Mesendoderm (in vitro differentiated cells): ENCODE measurements at regions not wholly inside any gene's neighbourhood (a gene's known extent, or its start where the extent isn't known, plus 50 kb on each side); places are given as distances from the start of the nearest gene placed in this dataset.
"Not testable (repeated sequence)": the region's sequence is repeated elsewhere in the genome, so short reads cannot be mapped to it uniquely, and the experiment has no call there.

ENCODE experiments used
- DNase-seq: peaks from one replicate; pipeline ENCODE4 v3.0.0; 2013
- H2AK5ac ChIP-seq: 2 replicates; pipeline ENCODE4 v1.6.1; 2013; ENCODE audit warnings: low read length, inconsistent platforms
- H2BK120ac ChIP-seq: 2 replicates; pipeline ENCODE4 v1.6.1; 2013; ENCODE audit warnings: low read depth, mild to moderate bottlenecking, low read length, moderate library complexity, mixed read lengths
- H2BK15ac ChIP-seq: replicated peaks from 2 replicates; pipeline ENCODE4 v1.6.1; 2013; ENCODE audit warnings: low read depth, mild to moderate bottlenecking, moderate library complexity
- H2BK5ac ChIP-seq: 2 replicates; pipeline ENCODE4 v1.6.1; 2013; ENCODE audit warnings: low read length, inconsistent platforms
- H3K18ac ChIP-seq: 2 replicates; pipeline ENCODE4 v1.6.1; 2013; ENCODE audit warnings: mild to moderate bottlenecking, low read length, mixed read lengths
- H3K23ac ChIP-seq: one replicate; pipeline ENCODE4 v1.6.1; 2013; ENCODE audit warnings: low read length
- H3K27ac ChIP-seq: 2 replicates; pipeline ENCODE4 v1.5.1; 2013; ENCODE audit warnings: low read depth, mild to moderate bottlenecking, inconsistent platforms, low read length, moderate library complexity
- H3K27me3 ChIP-seq: 2 replicates; pipeline ENCODE4 v1.6.1; 2013; ENCODE audit warnings: low read length, control low read depth, mild to moderate bottlenecking, inconsistent platforms; ENCODE audit not compliant: insufficient read depth, poor library complexity
- H3K36me3 ChIP-seq: 2 replicates; pipeline ENCODE4 v1.6.1; 2013; ENCODE audit warnings: low read length, inconsistent platforms; ENCODE audit not compliant: control insufficient read depth, insufficient read depth
- H3K4ac ChIP-seq: one replicate; pipeline ENCODE4 v1.6.1; 2013; ENCODE audit warnings: low read depth, mild to moderate bottlenecking, low read length, moderate library complexity
- H3K4me1 ChIP-seq: 2 replicates; pipeline ENCODE4 v1.6.1; 2013; ENCODE audit warnings: low read depth, low read length, inconsistent platforms; ENCODE audit not compliant: control insufficient read depth
- H3K4me2 ChIP-seq: 2 replicates; pipeline ENCODE4 v1.6.1; 2013; ENCODE audit warnings: low read length
- H3K4me3 ChIP-seq: 2 replicates; pipeline ENCODE4 v1.5.1; 2013; ENCODE audit warnings: mild to moderate bottlenecking, low read length
- H3K56ac ChIP-seq: one replicate; pipeline ENCODE4 v1.6.1; 2013; ENCODE audit warnings: low read length
- H3K79me1 ChIP-seq: 2 replicates; pipeline ENCODE4 v1.6.1; 2013; ENCODE audit warnings: low read length, inconsistent platforms
- H3K79me2 ChIP-seq: 2 replicates; pipeline ENCODE4 v1.6.1; 2013; ENCODE audit warnings: mild to moderate bottlenecking, low read length; ENCODE audit not compliant: control insufficient read depth, insufficient read depth
- H3K9ac ChIP-seq: 2 replicates; pipeline ENCODE4 v1.6.1; 2013; ENCODE audit warnings: low read length, inconsistent platforms
- H4K5ac ChIP-seq: one replicate; pipeline ENCODE4 v1.6.1; 2013; ENCODE audit warnings: low read length
- H4K8ac ChIP-seq: one replicate; pipeline ENCODE4 v1.6.1; 2013; ENCODE audit warnings: low read depth, mild to moderate bottlenecking, control low read depth, low read length, moderate library complexity
- WGBS: extraction: QIAGEN DNeasy Blood & Tissue Kit; methylation state at CpG from one replicate; pipeline ENCODE4 v1.1.7; 2013; ENCODE audit warnings: low lambda C conversion rate, missing lambda C conversion rate; ENCODE audit not compliant: insufficient coverage; ENCODE audit errors: extremely low coverage; 5-methylcytosine and 5-hydroxymethylcytosine counted together

DNA sequence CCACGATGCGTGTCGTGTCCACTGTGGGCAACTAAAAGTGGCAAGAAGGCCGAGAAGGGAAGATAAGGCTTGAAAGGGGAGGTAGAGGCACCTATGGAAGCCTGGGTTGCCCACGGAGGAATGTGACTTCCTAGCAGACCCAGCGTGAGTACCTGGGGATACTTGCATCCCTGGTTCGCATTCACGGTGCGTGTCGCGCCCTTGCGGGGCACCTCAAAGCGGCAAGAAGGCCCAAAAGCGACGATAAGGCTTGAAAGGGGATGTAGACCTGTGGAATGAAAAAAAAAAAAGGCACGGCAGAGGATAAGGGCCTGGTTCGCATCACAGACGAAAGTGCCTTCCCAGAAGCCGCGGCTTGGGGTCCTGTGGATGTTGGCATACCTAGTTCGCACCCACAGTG is 282.9 kb downstream of the ALG10 start:
- no peak overlapping the region for H4K5ac ChIP-seq
- H3K79me2 ChIP-seq, result no peaks in the 10 kb centered on the region
- H2AK5ac ChIP-seq, result no peak overlapping the region
- DNase-seq, result no peak
- no peak overlapping the region for H4K8ac ChIP-seq
- H3K4me1 ChIP-seq, result no peaks in the 10 kb centered on the region
- no peaks in the 10 kb centered on the region for H3K79me1 ChIP-seq
- H3K36me3 ChIP-seq, result no peaks in the 10 kb centered on the region
- H3K27me3 ChIP-seq, result no peaks in the 10 kb centered on the region
- no peak overlapping the region for H3K4ac ChIP-seq
- H3K4me3 ChIP-seq, result no peak overlapping the region
- no peak overlapping the region for H2BK5ac ChIP-seq
- H3K27ac ChIP-seq, result no peak overlapping the region
- H3K23ac ChIP-seq, result no peak overlapping the region
- no peak overlapping the region for H2BK120ac ChIP-seq
- no peak overlapping the region for H3K56ac ChIP-seq
- H3K4me2 ChIP-seq, result no peak overlapping the region
- no CpG with 5 or more reads among the region's 21 CpGs for WGBS
- no peak overlapping the region for H2BK15ac ChIP-seq
- H3K18ac ChIP-seq, result no peak overlapping the region
- no peak overlapping the region for H3K9ac ChIP-seq

DNA sequence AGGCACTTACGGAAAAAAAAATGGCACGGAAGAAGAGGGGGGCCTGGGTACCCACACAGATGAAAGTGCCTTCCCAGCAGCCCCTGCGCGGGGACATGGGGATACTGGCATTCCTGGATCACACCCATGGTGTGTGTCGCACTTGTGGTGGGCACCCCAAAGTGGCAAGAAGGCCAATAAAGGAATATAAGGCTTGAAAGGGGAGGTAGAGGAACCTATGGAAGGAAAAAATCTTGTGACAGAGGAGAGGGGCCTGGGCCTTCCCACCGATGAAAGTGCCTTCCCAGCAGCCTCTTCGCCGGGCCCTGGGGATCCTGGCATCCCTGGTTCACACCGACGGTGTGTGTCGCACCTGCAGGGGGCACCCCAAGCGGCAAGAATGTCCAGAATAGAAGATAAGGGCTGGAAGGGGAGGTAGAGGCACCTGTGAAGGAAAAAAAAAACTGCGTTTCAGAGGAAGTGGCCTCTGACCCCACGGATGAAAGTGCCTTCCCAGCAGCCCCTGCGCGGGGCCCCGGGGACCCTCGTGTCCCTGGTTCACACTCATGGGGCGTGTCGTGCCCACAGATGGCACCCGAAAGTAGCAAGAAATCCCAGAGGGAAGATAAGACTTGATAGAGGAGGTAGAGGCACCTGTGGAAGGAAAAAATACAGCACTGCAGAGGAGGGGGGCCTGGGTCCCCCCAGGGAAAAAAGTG is 284.0 kb downstream of the ALG10 start:
- H2BK5ac ChIP-seq, result no peak overlapping the region
- no peak overlapping the region for H2AK5ac ChIP-seq
- no peak overlapping the region for H3K9ac ChIP-seq
- no peak overlapping the region for H3K4me3 ChIP-seq
- H3K56ac ChIP-seq, result no peak overlapping the region
- WGBS, result no CpG with 5 or more reads among the region's 21 CpGs
- H3K4ac ChIP-seq, result no peak overlapping the region
- no peak overlapping the region for H3K27ac ChIP-seq
- H4K5ac ChIP-seq, result no peak overlapping the region
- H3K27me3 ChIP-seq, result no peaks in the 10 kb centered on the region
- no peaks in the 10 kb centered on the region for H3K4me1 ChIP-seq
- H3K18ac ChIP-seq, result no peak overlapping the region
- no peak overlapping the region for H3K23ac ChIP-seq
- no peaks in the 10 kb centered on the region for H3K79me2 ChIP-seq
- no peaks in the 10 kb centered on the region for H3K36me3 ChIP-seq
- no peak overlapping the region for H4K8ac ChIP-seq
- H2BK15ac ChIP-seq, result no peak overlapping the region
- no peaks in the 10 kb centered on the region for H3K79me1 ChIP-seq
- no peak overlapping the region for H3K4me2 ChIP-seq
- no peak overlapping the region for H2BK120ac ChIP-seq
- no peak for DNase-seq

DNA sequence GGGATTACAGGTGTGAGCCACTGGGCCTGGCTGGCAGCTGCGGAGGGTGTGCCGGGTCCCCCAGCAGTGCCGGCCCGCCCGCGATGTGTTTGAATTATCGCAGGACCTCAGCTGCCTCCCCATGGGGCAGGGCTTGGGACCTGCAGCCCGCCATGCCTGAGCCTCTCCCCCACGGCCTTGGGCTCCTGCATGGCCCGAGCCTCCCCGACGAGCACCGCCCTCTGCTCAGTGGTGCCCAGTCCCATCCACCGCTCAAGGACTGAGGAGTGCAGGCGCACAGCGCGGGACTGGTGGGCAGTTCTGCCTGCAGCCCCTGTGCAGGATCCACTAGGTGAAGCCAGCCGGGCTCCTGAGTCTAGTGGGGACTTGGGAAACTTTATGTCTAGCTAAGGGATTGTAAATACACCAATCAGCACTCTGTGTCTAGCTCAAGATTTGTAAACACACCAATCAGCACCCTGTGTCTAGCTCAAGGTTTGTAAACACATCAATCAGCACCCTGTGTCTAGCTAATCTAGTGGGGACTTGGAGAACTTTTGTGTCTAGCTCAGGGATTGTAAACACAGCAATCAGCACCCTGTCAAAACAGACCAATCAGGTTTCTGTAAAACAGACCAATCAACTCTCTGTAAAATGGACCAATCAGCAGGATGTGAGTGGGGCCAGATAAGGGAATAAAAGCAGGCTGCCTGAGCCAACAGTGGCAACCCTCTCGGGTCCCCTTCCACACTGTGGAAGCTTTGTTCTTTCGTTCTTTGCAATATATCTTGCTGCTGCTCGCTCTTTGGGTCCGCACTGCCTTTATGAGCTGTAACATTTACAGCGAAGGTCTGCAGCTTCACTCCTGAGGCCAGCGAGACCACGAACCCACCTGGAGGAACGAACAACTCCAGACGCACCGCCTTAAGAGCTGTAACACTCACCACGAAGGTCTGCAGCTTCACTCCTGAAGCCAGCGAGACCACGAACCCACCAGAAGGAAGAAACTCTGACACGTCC is 287.8 kb downstream of the ALG10 start:
- not testable (repeated sequence) for H3K36me3 ChIP-seq, H3K56ac ChIP-seq, H2BK15ac ChIP-seq, H3K79me2 ChIP-seq, H3K18ac ChIP-seq, H2BK5ac ChIP-seq, H3K4ac ChIP-seq, H2AK5ac ChIP-seq, H3K4me3 ChIP-seq, H3K27me3 ChIP-seq, DNase-seq, H3K79me1 ChIP-seq, H3K27ac ChIP-seq, H4K8ac ChIP-seq, H2BK120ac ChIP-seq, H3K9ac ChIP-seq, H4K5ac ChIP-seq, H3K4me2 ChIP-seq, H3K23ac ChIP-seq, H3K4me1 ChIP-seq
- WGBS, result no CpG with 5 or more reads among the region's 32 CpGs

DNA sequence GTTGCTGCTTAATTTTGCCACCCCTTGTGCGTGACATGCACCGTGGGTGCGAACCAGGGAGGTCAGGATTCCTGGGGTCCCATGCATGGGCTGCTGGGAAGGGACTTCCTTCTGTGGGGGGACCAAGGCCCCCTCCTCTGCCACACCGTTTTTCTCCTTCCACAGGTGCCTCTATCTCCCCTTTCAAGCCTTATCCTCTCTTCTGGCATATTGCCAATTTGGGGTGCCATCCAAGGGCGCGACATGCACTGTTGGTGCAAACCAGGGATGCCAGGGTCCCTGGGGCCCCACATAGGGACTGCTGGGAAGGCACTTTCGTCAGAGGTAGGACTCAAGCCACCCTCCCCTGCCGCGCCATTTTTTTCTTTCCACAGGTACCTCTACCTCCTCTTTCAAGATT is 289.0 kb downstream of the ALG10 start:
- H2BK15ac ChIP-seq, result no peak overlapping the region

DNA sequence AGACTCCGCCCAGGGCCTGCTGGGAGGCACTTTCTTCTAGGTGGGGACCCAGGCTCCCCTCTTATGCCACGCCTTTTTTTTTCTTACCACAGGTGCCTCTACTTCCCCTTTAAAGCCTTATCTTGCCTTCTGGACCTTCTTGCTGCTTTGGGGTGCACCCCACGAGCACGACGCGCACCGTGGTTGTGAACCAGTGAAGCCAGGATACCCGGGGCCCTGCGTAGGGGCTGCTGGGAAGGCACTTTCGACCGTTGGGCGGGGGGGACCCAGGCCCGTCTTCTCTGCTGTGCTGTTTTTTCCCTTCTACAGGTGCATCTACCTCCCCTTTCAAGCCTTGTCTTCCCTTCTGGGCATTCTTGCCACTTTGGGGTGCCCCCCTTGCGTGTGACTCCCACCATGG is 305.4 kb downstream of the ALG10 start:
- H2BK15ac ChIP-seq, result no peak overlapping the region
- H3K4me1 ChIP-seq, result no peaks in the 10 kb centered on the region
- no peaks in the 10 kb centered on the region for H3K27me3 ChIP-seq
- H3K79me1 ChIP-seq, result no peaks in the 10 kb centered on the region
- no peak overlapping the region for H3K4me3 ChIP-seq
- no peak overlapping the region for H3K56ac ChIP-seq
- H3K18ac ChIP-seq, result no peak overlapping the region
- no peaks in the 10 kb centered on the region for H3K36me3 ChIP-seq
- no peak overlapping the region for H2AK5ac ChIP-seq
- H4K5ac ChIP-seq, result no peak overlapping the region
- no peak overlapping the region for H3K4ac ChIP-seq
- H3K23ac ChIP-seq, result no peak overlapping the region
- H2BK5ac ChIP-seq, result no peak overlapping the region
- no CpG with 5 or more reads among the region's 14 CpGs for WGBS
- no peaks in the 10 kb centered on the region for H3K79me2 ChIP-seq
- no peak for DNase-seq
- no peak overlapping the region for H2BK120ac ChIP-seq
- H4K8ac ChIP-seq, result no peak overlapping the region
- no peak overlapping the region for H3K4me2 ChIP-seq
- no peak overlapping the region for H3K27ac ChIP-seq
- H3K9ac ChIP-seq, result no peak overlapping the region

More for the DNA sequence above, 289.0 kb downstream of the ALG10 start:
- Histone ChIP-seq H3K4ac (no peak overlapping the region), H3K23ac (no peak overlapping the region), H4K8ac (no peak overlapping the region), H3K4me3 (no peak overlapping the region), H3K27ac (no peak overlapping the region), H3K79me2 (no peaks in the 10 kb centered on the region), H2BK5ac (no peak overlapping the region), H3K79me1 (no peaks in the 10 kb centered on the region), H3K18ac (no peak overlapping the region), H2BK120ac (no peak overlapping the region), H4K5ac (no peak overlapping the region), H3K36me3 (no peaks in the 10 kb centered on the region), H3K4me1 (no peaks in the 10 kb centered on the region), H3K27me3 (no peaks in the 10 kb centered on the region), H3K9ac (no peak overlapping the region), H3K4me2 (no peak overlapping the region), H3K56ac (no peak overlapping the region), H2AK5ac (no peak overlapping the region)
- WGBS, result no CpG with 5 or more reads among the region's 9 CpGs
- DNase-seq, result no peak
